K562 (cell line): ENCODE measurements at regions not wholly inside any gene's neighbourhood (a gene's known extent, or its start where the extent isn't known, plus 50 kb on each side); places are given as distances from the start of the nearest gene placed in this dataset.

Source experiments
- ATAC-seq: fragments of 200-7000 bp; cut with Tn5 transposase; 3 replicates; pipeline ENCODE4 v1.9.1; 2020; ENCODE audit warnings: moderate library complexity
- BruUV-seq: library from RNA; stranded (reverse); fragments of 400-500 nt; replicated peaks from 2 replicates; lab custom pipeline; 2021; lab: Mats Ljungman, UMichigan
- CTCF ChIA-PET: fragments of 300-600 bp; formaldehyde crosslinking; extraction: SDS; loops from one replicate; lab custom pipeline; 2021; ENCODE audit warnings: low intra/inter-chr PET ratio; lab: Yijun Ruan, JAX
- POLR2A ChIA-PET: fragments of 300-600, 350-650 bp; sonication (Branson Sonifier 250); formaldehyde crosslinking; extraction: SDS; loops from one replicate; lab custom pipeline; 2021; ENCODE audit warnings: antibody characterized with exemption, inconsistent platforms; lab: Yijun Ruan, JAX
- DNase-seq, 4 experiments: peaks; one replicate each; pipeline versions ENCODE4 v3.0.0 to v3.0.0-alpha.2; 2011 to 2018; ENCODE audit warnings: low spot score in 3 of 4, mixed read lengths in 3 of 4; ENCODE audit errors: extremely low read depth in 1 of 4
- FAIRE-seq: peaks from 2 replicates; lab custom pipeline; 2011; peaks lifted over from hg19 to GRCh38; lab: Jason Lieb, UNC
- H2AFZ ChIP-seq: 2 replicates; pipeline ENCODE4 v1.6.0; 2011; ENCODE audit warnings: low read depth, low read length, control low read depth, inconsistent platforms
- H3K27ac ChIP-seq: fragments of 200-600 bp; 3 replicates; pipeline ENCODE4 v1.8.0; 2011; ENCODE audit warnings: low read depth, mild to moderate bottlenecking, control low read depth, inconsistent platforms, low read length, moderate library complexity, mixed read lengths; ENCODE audit errors: extremely low read depth
- H3K27me3 ChIP-seq, 2 experiments: fragments of 300-600 bp in 1 of 2; 2 replicates in 1 of 2; 3 replicates in 1 of 2; pipeline versions ENCODE4 v1.6.0 to v1.8.0; 2011; ENCODE audit warnings: inconsistent platforms in 2 of 2, low read length in 2 of 2, mild to moderate bottlenecking in 1 of 2, mixed read lengths in 1 of 2, moderate library complexity in 1 of 2; ENCODE audit not compliant: control insufficient read depth in 2 of 2, insufficient read depth in 2 of 2
- H3K36me3 ChIP-seq: fragments of 300-600 bp; 3 replicates; pipeline ENCODE4 v1.8.0; 2011; ENCODE audit warnings: mild to moderate bottlenecking, low read length, inconsistent platforms; ENCODE audit not compliant: control insufficient read depth, insufficient read depth
- H3K4me1 ChIP-seq, 2 experiments: fragments of 200-600 bp in 1 of 2; replicated peaks in 1 of 2; 2 replicates in 1 of 2; 3 replicates in 1 of 2; pipeline versions ENCODE4 v1.5.1 to v1.8.0; 2011; ENCODE audit warnings: inconsistent platforms in 2 of 2, low read length in 2 of 2, mild to moderate bottlenecking in 1 of 2, mixed read lengths in 1 of 2, moderate library complexity in 1 of 2; ENCODE audit not compliant: control insufficient read depth in 2 of 2, insufficient read depth in 2 of 2
- H3K4me2 ChIP-seq: 2 replicates; pipeline ENCODE4 v1.6.1; 2011; ENCODE audit warnings: low read length, control low read depth, inconsistent platforms, mixed read lengths; ENCODE audit not compliant: insufficient read depth
- H3K4me3 ChIP-seq: fragments of 200-600 bp; sonication (generic), shearing (Covaris generic); 2 replicates; pipeline ENCODE4 v1.5.1; 2016; ENCODE audit warnings: control low read depth, inconsistent platforms
- H3K79me2 ChIP-seq: fragments of 200-600 bp; 3 replicates; pipeline ENCODE4 v1.8.0; 2011; ENCODE audit warnings: low read length, inconsistent platforms; ENCODE audit not compliant: control insufficient read depth, insufficient read depth
- H3K9ac ChIP-seq, 2 experiments: 2 replicates each; pipeline versions ENCODE4 v1.6.0 to v1.6.1; 2011; ENCODE audit warnings: low read depth in 2 of 2, low read length in 2 of 2, control low read depth in 1 of 2, inconsistent platforms in 1 of 2, mild to moderate bottlenecking in 1 of 2, mixed read lengths in 1 of 2; ENCODE audit not compliant: insufficient read depth in 1 of 2
- H3K9me1 ChIP-seq: one replicate; pipeline ENCODE4 v1.6.0; 2011; ENCODE audit warnings: inconsistent platforms, mild to moderate bottlenecking, low read length, moderate library complexity; ENCODE audit not compliant: control insufficient read depth, insufficient read depth
- H3K9me3 ChIP-seq: replicated peaks from 2 replicates; pipeline ENCODE4 v1.5.1; 2011; ENCODE audit warnings: low read depth, low read length, inconsistent platforms; ENCODE audit not compliant: control insufficient read depth, insufficient read depth
- H4K20me1 ChIP-seq: replicated peaks from 2 replicates; pipeline ENCODE4 v1.6.1; 2011; ENCODE audit warnings: low read length, inconsistent platforms, mixed read lengths; ENCODE audit not compliant: control insufficient read depth, insufficient read depth
- ESRRB ChIP-seq: fragments of 250-450 bp; sonication (Bioruptor Pico); IDR thresholded peaks from 2 replicates; pipeline ENCODE4 v1.5.0; 2020; ENCODE audit warnings: mild to moderate bottlenecking, moderate library complexity, borderline replicate concordance
- IRF9 ChIP-seq: fragments of 450-650 bp; IDR thresholded peaks from 2 replicates; pipeline ENCODE4 v1.6.1; 2016; ENCODE audit warnings: missing biosample characterization, missing genetic modification characterization
- MTA3 ChIP-seq: fragments of 450-650 bp; formaldehyde crosslinking; IDR thresholded peaks from 2 replicates; pipeline ENCODE4 v1.6.1; 2017; ENCODE audit warnings: mild to moderate bottlenecking, borderline replicate concordance
- NFE2 ChIP-seq: IDR thresholded peaks from 2 replicates; pipeline ENCODE4 v1.6.1; 2014; ENCODE audit warnings: antibody characterized with exemption, low read depth
- NUFIP1 ChIP-seq: fragments of 450-650 bp; IDR thresholded peaks from 2 replicates; pipeline ENCODE4 v1.6.1; 2018; ENCODE audit not compliant: partially characterized antibody
- RBFOX2 ChIP-seq: fragments of 200-400 bp; formaldehyde crosslinking; IDR thresholded peaks from 2 replicates; pipeline ENCODE4 v1.6.1; 2017; ENCODE audit warnings: low read depth, mild to moderate bottlenecking, low read length, moderate library complexity
- RBM22 ChIP-seq: fragments of 200-400 bp; formaldehyde crosslinking; IDR thresholded peaks from 2 replicates; pipeline ENCODE4 v1.6.1; 2018; ENCODE audit warnings: low read length, low read depth; ENCODE audit not compliant: poor library complexity, severe bottlenecking
- RBM25 ChIP-seq: fragments of 200-400 bp; formaldehyde crosslinking; IDR thresholded peaks from 2 replicates; pipeline ENCODE4 v1.6.1; 2018; ENCODE audit warnings: low read length, low read depth, moderate library complexity; ENCODE audit not compliant: severe bottlenecking
- TCF15 ChIP-seq: fragments of 250-450 bp; sonication (Bioruptor Pico); IDR thresholded peaks from 2 replicates; pipeline ENCODE4 v1.8.0; 2022; ENCODE audit warnings: moderate library complexity, mild to moderate bottlenecking, inconsistent platforms
- TEAD1 ChIP-seq, 2 experiments: fragments of 450-650 bp in 1 of 2; sonication (generic) in 1 of 2; formaldehyde crosslinking; IDR thresholded peaks; 2 replicates each; pipeline versions ENCODE4 v1.4.0 to v1.8.0; 2020 to 2022; ENCODE audit warnings: mild to moderate bottlenecking in 2 of 2, missing genetic modification reagents in 1 of 2
- ZNF263 ChIP-seq: sonication (generic); formaldehyde crosslinking; IDR thresholded peaks from 2 replicates; pipeline ENCODE4 v1.8.0; 2022; ENCODE audit warnings: mild to moderate bottlenecking, missing genetic modification reagents, borderline replicate concordance
- ZNF589 ChIP-seq: fragments of 200-800 bp; sonication (Bioruptor generic); IDR thresholded peaks from 2 replicates; pipeline ENCODE4 v1.6.1; 2016; ENCODE audit warnings: low read depth, missing genetic modification characterization, missing compliant biosample characterization
- WGBS: fragments of 100-300 bp; shearing (Covaris generic); methylation state at CpG from one replicate; pipeline ENCODE4 v1.1.6; 2016; ENCODE audit warnings: low coverage, mixed read lengths; ENCODE audit not compliant: insufficient coverage; ENCODE audit errors: missing lambda C conversion rate; 5-methylcytosine and 5-hydroxymethylcytosine counted together
- in situ Hi-C: fragments of 300-500 bp; cut with MboI; formaldehyde crosslinking; loops from 4 replicates; pipeline ENCODE4 v1.15.0; 2018; ENCODE audit warnings: inconsistent platforms, mixed read lengths
- intact Hi-C: fragments of 100-400 bp; cut with micrococcal nuclease; formaldehyde crosslinking; loops from 2 replicates; pipeline ENCODE4 v1.14.2; 2022
- TF ChIP-seq, protein P1 (sequence below): fragments of 450-650 bp; IDR thresholded peaks from 2 replicates; pipeline ENCODE4 v1.6.1; 2016; ENCODE audit warnings: low read depth, mild to moderate bottlenecking, moderate library complexity
- TF ChIP-seq, protein P2 (sequence below): fragments of 250-450 bp; sonication (Bioruptor Pico); IDR thresholded peaks from 2 replicates; pipeline ENCODE4 v1.4.0; 2020; ENCODE audit warnings: mild to moderate bottlenecking, moderate library complexity
- TF ChIP-seq, protein P3 (sequence below): sonication (generic); formaldehyde crosslinking; IDR thresholded peaks from 2 replicates; pipeline ENCODE4 v1.8.0; 2022; ENCODE audit warnings: mild to moderate bottlenecking, missing genetic modification reagents

GRCh38 chrX:135649029-135649428 is 64.4 kb upstream of the CT45A1 start (continued):
- TF ChIP-seq, protein P1, sequence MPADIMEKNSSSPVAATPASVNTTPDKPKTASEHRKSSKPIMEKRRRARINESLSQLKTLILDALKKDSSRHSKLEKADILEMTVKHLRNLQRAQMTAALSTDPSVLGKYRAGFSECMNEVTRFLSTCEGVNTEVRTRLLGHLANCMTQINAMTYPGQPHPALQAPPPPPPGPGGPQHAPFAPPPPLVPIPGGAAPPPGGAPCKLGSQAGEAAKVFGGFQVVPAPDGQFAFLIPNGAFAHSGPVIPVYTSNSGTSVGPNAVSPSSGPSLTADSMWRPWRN = no peak
- TF ChIP-seq ESRRB (CRISPR knock-in tag) (no peak), TEAD1 (CRISPR knock-in tag; IDR thresholded peaks at IDR 0.05) (no peak)
- TF ChIP-seq, protein P2, sequence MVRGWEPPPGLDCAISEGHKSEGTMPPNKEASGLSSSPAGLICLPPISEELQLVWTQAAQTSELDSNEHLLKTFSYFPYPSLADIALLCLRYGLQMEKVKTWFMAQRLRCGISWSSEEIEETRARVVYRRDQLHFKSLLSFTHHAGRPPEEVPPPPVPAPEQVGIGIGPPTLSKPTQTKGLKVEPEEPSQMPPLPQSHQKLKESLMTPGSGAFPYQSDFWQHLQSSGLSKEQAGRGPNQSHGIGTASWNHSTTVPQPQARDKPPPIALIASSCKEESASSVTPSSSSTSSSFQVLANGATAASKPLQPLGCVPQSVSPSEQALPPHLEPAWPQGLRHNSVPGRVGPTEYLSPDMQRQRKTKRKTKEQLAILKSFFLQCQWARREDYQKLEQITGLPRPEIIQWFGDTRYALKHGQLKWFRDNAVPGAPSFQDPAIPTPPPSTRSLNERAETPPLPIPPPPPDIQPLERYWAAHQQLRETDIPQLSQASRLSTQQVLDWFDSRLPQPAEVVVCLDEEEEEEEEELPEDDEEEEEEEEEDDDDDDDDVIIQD (CRISPR knock-in tag) = no peak
- TF ChIP-seq, all 486 proteins: peak for 0

DNA sequence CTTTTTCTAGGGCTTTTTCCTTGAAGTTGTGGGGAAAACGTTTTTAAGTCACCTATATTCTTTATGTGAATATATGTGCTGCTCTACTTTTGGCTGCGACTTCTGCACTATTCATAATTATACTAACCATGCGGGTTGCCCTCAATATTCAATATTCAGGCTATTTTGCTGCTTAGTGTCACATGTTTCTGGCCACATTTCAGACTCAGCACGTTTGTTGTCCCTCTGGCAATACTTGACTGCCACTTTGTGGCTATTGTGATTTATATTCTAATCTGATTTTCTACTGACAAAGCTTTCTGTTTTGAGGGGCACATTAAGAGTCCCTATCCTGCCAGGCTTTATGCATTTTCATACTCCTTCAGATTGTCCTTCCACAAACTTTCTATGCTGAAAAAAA is 63.9 kb upstream of the CT45A1 start:
- POLR2A ChIA-PET = no interaction called here
- no TSS peak for BruUV-seq
- TF ChIP-seq MTA3 (no peak), IRF9 (tag) (no peak), NUFIP1 (no peak), TCF15 (CRISPR knock-in tag) (no peak), NFE2 (no peak), RBM22 (no peak), RBM25 (no peak), ZNF589 (CRISPR knock-in tag) (no peak), ZNF263 (CRISPR knock-in tag) (no peak), RBFOX2 (no peak)
- TF ChIP-seq, protein P3, sequence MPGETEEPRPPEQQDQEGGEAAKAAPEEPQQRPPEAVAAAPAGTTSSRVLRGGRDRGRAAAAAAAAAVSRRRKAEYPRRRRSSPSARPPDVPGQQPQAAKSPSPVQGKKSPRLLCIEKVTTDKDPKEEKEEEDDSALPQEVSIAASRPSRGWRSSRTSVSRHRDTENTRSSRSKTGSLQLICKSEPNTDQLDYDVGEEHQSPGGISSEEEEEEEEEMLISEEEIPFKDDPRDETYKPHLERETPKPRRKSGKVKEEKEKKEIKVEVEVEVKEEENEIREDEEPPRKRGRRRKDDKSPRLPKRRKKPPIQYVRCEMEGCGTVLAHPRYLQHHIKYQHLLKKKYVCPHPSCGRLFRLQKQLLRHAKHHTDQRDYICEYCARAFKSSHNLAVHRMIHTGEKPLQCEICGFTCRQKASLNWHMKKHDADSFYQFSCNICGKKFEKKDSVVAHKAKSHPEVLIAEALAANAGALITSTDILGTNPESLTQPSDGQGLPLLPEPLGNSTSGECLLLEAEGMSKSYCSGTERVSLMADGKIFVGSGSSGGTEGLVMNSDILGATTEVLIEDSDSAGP (CRISPR knock-in tag) = no peak

More for the DNA sequence above, 63.9 kb upstream of the CT45A1 start:
- Histone ChIP-seq H3K79me2 (no peaks in the 10 kb centered on the region), H3K4me1 (no peaks in the 10 kb centered on the region), H4K20me1 (no peaks in the 10 kb centered on the region), H3K36me3 (no peaks in the 10 kb centered on the region), H3K4me2 (no peak overlapping the region), H3K9me1 (no peaks in the 10 kb centered on the region), H3K27ac (no peak overlapping the region), H3K27me3 (no peaks in the 10 kb centered on the region), H3K4me3 (no peak overlapping the region), H3K9me3 (no peaks in the 10 kb centered on the region), H2AFZ (no peak overlapping the region), H3K9ac (no peak overlapping the region)
- CTCF ChIA-PET = no interaction called here
- DNase-seq (no peak), FAIRE-seq (no peak), ATAC-seq (no peak)
- intact Hi-C loops = no loop called here
- in situ Hi-C loops = no loop called here
- 0% methylated on average over 4 of the region's 4 CpGs for WGBS
